OCI-LY1 (cell line): ENCODE measurements at regions not wholly inside any gene's neighbourhood (a gene's known extent, or its start where the extent isn't known, plus 50 kb on each side); places are given as distances from the start of the nearest gene placed in this dataset.

ENCODE experiments used
- H2AFZ ChIP-seq: fragments of 200-600 bp; sonication (generic), shearing (Covaris generic); 2 replicates; pipeline ENCODE4 v1.6.0; 2014; ENCODE audit warnings: antibody characterized with exemption, mild to moderate bottlenecking, low read length
- H3F3A ChIP-seq: fragments of 200-600 bp; sonication (generic), shearing (Covaris generic); 2 replicates; pipeline ENCODE4 v1.6.0; 2014; ENCODE audit warnings: mild to moderate bottlenecking, antibody characterized with exemption, low read length, moderate library complexity; ENCODE audit not compliant: insufficient read depth
- H3K27ac ChIP-seq: fragments of 200-600 bp; sonication (generic); 2 replicates; pipeline ENCODE4 v1.5.1; 2014; ENCODE audit warnings: low read length, mixed run types, mild to moderate bottlenecking, low read depth; ENCODE audit not compliant: poor library complexity, severe bottlenecking
- H3K27me3 ChIP-seq: fragments of 200-600 bp; sonication (generic); 2 replicates; pipeline ENCODE4 v1.6.0; 2014; ENCODE audit warnings: antibody characterized with exemption, mild to moderate bottlenecking, low read length, moderate library complexity; ENCODE audit not compliant: insufficient read depth
- H3K36me3 ChIP-seq: fragments of 200-600 bp; sonication (generic); 2 replicates; pipeline ENCODE4 v1.6.1; 2014; ENCODE audit warnings: mild to moderate bottlenecking, antibody characterized with exemption, low read length, moderate library complexity, mixed read lengths; ENCODE audit not compliant: insufficient read depth
- H3K4me1 ChIP-seq: fragments of 200-600 bp; sonication (generic); 2 replicates; pipeline ENCODE4 v1.5.1; 2014; ENCODE audit warnings: mild to moderate bottlenecking, low read length, moderate library complexity; ENCODE audit not compliant: insufficient read depth, severe bottlenecking
- H3K4me2 ChIP-seq: fragments of 200-600 bp; sonication (generic), shearing (Covaris generic); 2 replicates; pipeline ENCODE4 v1.6.1; 2014; ENCODE audit warnings: low read length
- H3K4me3 ChIP-seq: fragments of 200-600 bp; sonication (generic); 2 replicates; pipeline ENCODE4 v1.5.1; 2014; ENCODE audit warnings: low read length, low read depth, mild to moderate bottlenecking, mixed read lengths; ENCODE audit not compliant: poor library complexity, severe bottlenecking
- H3K79me2 ChIP-seq: fragments of 200-600 bp; shearing (Covaris generic); 2 replicates; pipeline ENCODE4 v1.6.1; 2016; ENCODE audit warnings: mixed run types, low read length, mixed read lengths; ENCODE audit not compliant: insufficient read depth
- H3K9ac ChIP-seq: fragments of 200-600 bp; sonication (generic), shearing (Covaris generic); 2 replicates; pipeline ENCODE4 v1.6.1; 2014; ENCODE audit warnings: mild to moderate bottlenecking, low read length, mixed read lengths
- H3K9me2 ChIP-seq: fragments of 200-600 bp; sonication (generic), shearing (Covaris generic); 2 replicates; pipeline ENCODE4 v1.6.1; 2014; ENCODE audit warnings: low read depth, mild to moderate bottlenecking, low read length, mixed read lengths
- H3K9me3 ChIP-seq: fragments of 200-600 bp; shearing (Covaris generic); 2 replicates; pipeline ENCODE4 v1.6.1; 2014; ENCODE audit warnings: low read length, mixed read lengths
- H4K20me1 ChIP-seq: fragments of 200-600 bp; sonication (generic), shearing (Covaris generic); 2 replicates; pipeline ENCODE4 v1.6.0; 2016; ENCODE audit warnings: mild to moderate bottlenecking, low read length; ENCODE audit not compliant: insufficient read depth
- EZH2 ChIP-seq: fragments of 200-600 bp; sonication (generic), shearing (Covaris generic); IDR thresholded peaks from 2 replicates; pipeline ENCODE4 v1.8.0; 2017; ENCODE audit warnings: borderline replicate concordance, mixed run types, mild to moderate bottlenecking, antibody characterized with exemption, low read length, moderate library complexity, mixed read lengths
- TF ChIP-seq, protein P1 (sequence below): fragments of 200-600 bp; sonication (generic), shearing (Covaris generic); IDR thresholded peaks from 2 replicates; pipeline ENCODE4 v1.5.1; 2017; ENCODE audit warnings: mild to moderate bottlenecking, antibody characterized with exemption, low read length, moderate library complexity, mixed read lengths

GRCh38 chr10:43966571-43966965, 317.9 kb upstream of the ZNF32 start:
- Histone ChIP-seq H3K79me2 (no peaks in the 10 kb centered on the region), H3K36me3 (no peaks in the 10 kb centered on the region), H4K20me1 (no peaks in the 10 kb centered on the region), H3K4me3 (no peak overlapping the region), H3F3A (no peaks in the 10 kb centered on the region), H3K4me2 (no peak overlapping the region), H3K9me3 (no peaks in the 10 kb centered on the region), H3K27ac (no peak overlapping the region), H3K9ac (no peak overlapping the region), H3K9me2 (no peaks in the 10 kb centered on the region), H3K27me3 (no peaks in the 10 kb centered on the region), H2AFZ (no peak overlapping the region), H3K4me1 (no peaks in the 10 kb centered on the region)
- TF ChIP-seq, protein P1, sequence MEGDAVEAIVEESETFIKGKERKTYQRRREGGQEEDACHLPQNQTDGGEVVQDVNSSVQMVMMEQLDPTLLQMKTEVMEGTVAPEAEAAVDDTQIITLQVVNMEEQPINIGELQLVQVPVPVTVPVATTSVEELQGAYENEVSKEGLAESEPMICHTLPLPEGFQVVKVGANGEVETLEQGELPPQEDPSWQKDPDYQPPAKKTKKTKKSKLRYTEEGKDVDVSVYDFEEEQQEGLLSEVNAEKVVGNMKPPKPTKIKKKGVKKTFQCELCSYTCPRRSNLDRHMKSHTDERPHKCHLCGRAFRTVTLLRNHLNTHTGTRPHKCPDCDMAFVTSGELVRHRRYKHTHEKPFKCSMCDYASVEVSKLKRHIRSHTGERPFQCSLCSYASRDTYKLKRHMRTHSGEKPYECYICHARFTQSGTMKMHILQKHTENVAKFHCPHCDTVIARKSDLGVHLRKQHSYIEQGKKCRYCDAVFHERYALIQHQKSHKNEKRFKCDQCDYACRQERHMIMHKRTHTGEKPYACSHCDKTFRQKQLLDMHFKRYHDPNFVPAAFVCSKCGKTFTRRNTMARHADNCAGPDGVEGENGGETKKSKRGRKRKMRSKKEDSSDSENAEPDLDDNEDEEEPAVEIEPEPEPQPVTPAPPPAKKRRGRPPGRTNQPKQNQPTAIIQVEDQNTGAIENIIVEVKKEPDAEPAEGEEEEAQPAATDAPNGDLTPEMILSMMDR = no peak

DNA sequence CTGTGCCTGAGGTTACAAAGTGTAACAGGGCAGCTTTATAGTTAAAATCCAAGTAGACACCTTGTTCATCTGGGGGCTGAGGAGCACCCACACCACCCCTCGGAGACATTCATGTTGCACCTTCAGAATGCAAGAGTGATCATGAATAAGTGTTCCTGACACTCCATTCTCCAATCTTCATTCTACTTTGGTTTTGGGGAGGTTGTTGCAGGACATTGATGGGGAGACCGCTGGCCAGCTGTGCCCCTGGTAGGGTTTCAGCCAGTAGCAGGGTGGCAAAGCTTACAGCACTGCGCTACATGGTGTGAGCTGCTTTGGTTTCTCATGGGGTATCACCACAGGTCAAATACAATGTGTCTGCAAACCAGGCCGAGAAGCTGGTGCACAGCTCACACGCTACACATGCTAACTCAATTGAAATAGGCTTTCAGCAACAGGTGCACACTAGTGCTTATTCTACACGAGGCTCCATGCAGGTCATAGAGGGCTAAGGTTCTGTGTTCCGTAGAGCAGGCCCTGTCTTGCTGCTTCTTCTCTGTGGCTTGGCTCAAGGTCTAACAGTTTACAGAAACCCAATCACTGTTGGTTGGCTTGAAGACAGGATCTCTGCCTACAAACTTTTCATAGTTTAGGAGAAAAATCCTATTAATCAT, 317.4 kb upstream of the ZNF32 start:
- Histone ChIP-seq H3K79me2 (no peaks in the 10 kb centered on the region), H3K36me3 (no peaks in the 10 kb centered on the region), H3K4me2 (no peak overlapping the region), H3K9me2 (no peaks in the 10 kb centered on the region), H3K27ac (no peak overlapping the region), H3F3A (no peaks in the 10 kb centered on the region), H3K9me3 (no peaks in the 10 kb centered on the region), H3K4me3 (no peak overlapping the region), H4K20me1 (no peaks in the 10 kb centered on the region), H2AFZ (no peak overlapping the region), H3K27me3 (no peaks in the 10 kb centered on the region), H3K9ac (no peak overlapping the region), H3K4me1 (no peaks in the 10 kb centered on the region)
- no peak for TF ChIP-seq EZH2
- TF ChIP-seq, protein P1 = no peak

DNA sequence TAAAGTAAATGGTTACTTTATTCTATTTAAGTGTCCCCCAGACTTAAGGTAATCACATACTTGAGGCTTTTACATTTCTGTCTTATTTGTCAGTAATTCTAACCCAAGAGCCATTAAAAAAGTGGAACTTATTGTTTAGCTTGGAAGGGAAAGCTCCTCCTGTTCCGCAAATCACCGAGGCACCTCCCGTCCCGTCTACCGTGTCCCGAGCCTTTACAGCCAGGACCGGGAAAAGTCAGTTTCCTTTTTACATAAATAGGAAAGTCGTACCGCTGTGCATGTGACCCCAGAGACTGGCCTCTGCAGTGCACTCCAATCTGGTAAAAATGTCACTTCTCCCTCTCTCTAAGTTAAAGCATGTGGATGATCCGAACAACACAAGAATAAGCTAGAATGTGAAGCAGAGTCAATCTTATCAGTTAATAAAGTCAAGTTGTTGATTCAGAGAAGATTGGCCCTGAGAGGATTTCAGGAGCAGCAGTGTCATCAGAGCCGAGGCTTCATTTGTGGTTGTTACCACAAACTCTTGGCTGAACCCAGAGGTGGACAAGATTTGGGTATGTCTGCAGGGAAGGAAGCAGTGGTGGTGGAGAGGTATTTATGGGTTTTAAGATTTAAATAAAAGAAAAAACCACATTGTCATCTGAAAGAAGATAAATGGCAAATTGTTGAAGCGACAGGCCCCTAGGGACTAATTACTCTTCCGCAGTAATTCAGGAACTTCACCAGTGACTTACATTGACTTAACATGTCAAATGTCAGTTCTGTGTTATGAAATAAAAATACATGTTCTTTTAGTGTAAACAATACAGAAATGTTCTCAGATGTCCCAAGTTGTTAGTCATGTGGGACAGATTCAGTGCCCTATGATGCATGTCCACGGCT, 316.6 kb upstream of the ZNF32 start:
- Histone ChIP-seq H3K27ac (no peak overlapping the region), H3K79me2 (no peaks in the 10 kb centered on the region), H3K4me3 (no peak overlapping the region), H3K4me1 (no peaks in the 10 kb centered on the region), H3K4me2 (no peak overlapping the region), H3K36me3 (no peaks in the 10 kb centered on the region), H3K9ac (no peak overlapping the region), H3F3A (no peaks in the 10 kb centered on the region), H3K9me2 (no peaks in the 10 kb centered on the region), H3K9me3 (no peaks in the 10 kb centered on the region), H2AFZ (no peak overlapping the region), H4K20me1 (no peaks in the 10 kb centered on the region), H3K27me3 (no peaks in the 10 kb centered on the region)
- TF ChIP-seq EZH2 = no peak
- TF ChIP-seq, protein P1 = no peak
